GM12873 (cell line): ENCODE measurements at regions not wholly inside any gene's neighbourhood (a gene's known extent, or its start where the extent isn't known, plus 50 kb on each side); places are given as distances from the start of the nearest gene placed in this dataset.

Experiments
- TF ChIP-seq, protein P1 (sequence below): IDR thresholded peaks from 2 replicates; pipeline ENCODE4 v1.5.1; 2012; ENCODE audit warnings: low read depth, mild to moderate bottlenecking, moderate library complexity, low read length, control low read depth; ENCODE audit not compliant: insufficient read depth; ENCODE audit errors: missing control alignments

- TF ChIP-seq, protein P1, sequence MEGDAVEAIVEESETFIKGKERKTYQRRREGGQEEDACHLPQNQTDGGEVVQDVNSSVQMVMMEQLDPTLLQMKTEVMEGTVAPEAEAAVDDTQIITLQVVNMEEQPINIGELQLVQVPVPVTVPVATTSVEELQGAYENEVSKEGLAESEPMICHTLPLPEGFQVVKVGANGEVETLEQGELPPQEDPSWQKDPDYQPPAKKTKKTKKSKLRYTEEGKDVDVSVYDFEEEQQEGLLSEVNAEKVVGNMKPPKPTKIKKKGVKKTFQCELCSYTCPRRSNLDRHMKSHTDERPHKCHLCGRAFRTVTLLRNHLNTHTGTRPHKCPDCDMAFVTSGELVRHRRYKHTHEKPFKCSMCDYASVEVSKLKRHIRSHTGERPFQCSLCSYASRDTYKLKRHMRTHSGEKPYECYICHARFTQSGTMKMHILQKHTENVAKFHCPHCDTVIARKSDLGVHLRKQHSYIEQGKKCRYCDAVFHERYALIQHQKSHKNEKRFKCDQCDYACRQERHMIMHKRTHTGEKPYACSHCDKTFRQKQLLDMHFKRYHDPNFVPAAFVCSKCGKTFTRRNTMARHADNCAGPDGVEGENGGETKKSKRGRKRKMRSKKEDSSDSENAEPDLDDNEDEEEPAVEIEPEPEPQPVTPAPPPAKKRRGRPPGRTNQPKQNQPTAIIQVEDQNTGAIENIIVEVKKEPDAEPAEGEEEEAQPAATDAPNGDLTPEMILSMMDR: no peak
These were observed 344.2 kb upstream of the PPP2R3A start for GRCh38 chr3:135621184-135621920.

GRCh38 chr3:135622215-135622614, 343.3 kb upstream of the PPP2R3A start:
- TF ChIP-seq, protein P1: no peak

- TF ChIP-seq, protein P1: no peak
These were observed 342.9 kb upstream of the PPP2R3A start for GRCh38 chr3:135622656-135623055.

- TF ChIP-seq, protein P1: no peak
These were observed 342.0 kb upstream of the PPP2R3A start for GRCh38 chr3:135623558-135623957.

- TF ChIP-seq, protein P1: no peak
These were observed 338.5 kb upstream of the PPP2R3A start for GRCh38 chr3:135627057-135627456.

- TF ChIP-seq, protein P1: no peak
These were observed 335.7 kb upstream of the PPP2R3A start for GRCh38 chr3:135629701-135630408.

DNA sequence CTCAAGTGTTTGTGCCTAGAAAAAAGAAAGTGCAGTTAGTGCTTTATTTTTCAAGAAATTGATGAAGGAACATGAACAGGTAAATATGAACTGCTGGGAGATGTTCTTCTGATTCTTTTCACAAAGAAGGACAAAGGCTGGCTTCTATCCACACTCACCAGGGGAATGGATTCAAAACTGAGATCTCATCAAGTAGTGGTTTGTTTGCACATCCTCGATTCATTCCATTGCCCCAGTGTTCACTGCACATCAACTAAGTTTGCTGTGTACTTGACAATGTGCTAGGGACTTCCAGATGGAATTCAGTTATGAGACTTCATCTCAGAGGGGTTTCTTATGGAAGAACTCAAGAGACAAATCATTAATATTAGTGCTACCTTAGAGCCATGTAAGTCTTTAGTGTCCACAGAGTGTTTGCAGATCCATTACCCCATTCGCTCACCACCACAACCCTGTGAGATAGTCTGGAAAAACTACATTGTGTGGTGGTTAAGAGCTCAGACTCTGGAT, 332.9 kb upstream of the PPP2R3A start:
- TF ChIP-seq, protein P1: no peak
